GM12891 (cell line): ENCODE measurements at regions not wholly inside any gene's neighbourhood (a gene's known extent, or its start where the extent isn't known, plus 50 kb on each side); places are given as distances from the start of the nearest gene placed in this dataset.
"Not testable (repeated sequence)": the region's sequence is repeated elsewhere in the genome, so short reads cannot be mapped to it uniquely, and the experiment has no call there.

ENCODE experiments used
- POLR2A ChIP-seq: IDR thresholded peaks from 2 replicates; pipeline ENCODE4 v1.6.1; 2011; ENCODE audit warnings: low read depth, low read length, control low read depth
- POLR2AphosphoS5 ChIP-seq: IDR thresholded peaks from 2 replicates; pipeline ENCODE4 v1.6.1; 2011; ENCODE audit warnings: low read depth, low read length, control low read depth
- TAF1 ChIP-seq: IDR thresholded peaks from 2 replicates; pipeline ENCODE4 v1.6.1; 2011; ENCODE audit warnings: low read depth, low read length, control low read depth

GRCh38 chr1:21367973-21368514 is 71.9 kb upstream of the NBPF3 start:
- not testable (repeated sequence) for TF ChIP-seq POLR2A, POLR2AphosphoS5, TAF1
